ENCODE measurements at regions not wholly inside any gene's neighbourhood (a gene's known extent, or its start where the extent isn't known, plus 50 kb on each side); places are given as distances from the start of the nearest gene placed in this dataset.

- TF ChIP-seq, protein P1, sequence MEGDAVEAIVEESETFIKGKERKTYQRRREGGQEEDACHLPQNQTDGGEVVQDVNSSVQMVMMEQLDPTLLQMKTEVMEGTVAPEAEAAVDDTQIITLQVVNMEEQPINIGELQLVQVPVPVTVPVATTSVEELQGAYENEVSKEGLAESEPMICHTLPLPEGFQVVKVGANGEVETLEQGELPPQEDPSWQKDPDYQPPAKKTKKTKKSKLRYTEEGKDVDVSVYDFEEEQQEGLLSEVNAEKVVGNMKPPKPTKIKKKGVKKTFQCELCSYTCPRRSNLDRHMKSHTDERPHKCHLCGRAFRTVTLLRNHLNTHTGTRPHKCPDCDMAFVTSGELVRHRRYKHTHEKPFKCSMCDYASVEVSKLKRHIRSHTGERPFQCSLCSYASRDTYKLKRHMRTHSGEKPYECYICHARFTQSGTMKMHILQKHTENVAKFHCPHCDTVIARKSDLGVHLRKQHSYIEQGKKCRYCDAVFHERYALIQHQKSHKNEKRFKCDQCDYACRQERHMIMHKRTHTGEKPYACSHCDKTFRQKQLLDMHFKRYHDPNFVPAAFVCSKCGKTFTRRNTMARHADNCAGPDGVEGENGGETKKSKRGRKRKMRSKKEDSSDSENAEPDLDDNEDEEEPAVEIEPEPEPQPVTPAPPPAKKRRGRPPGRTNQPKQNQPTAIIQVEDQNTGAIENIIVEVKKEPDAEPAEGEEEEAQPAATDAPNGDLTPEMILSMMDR (conservative IDR thresholded peaks at IDR 0.05; ENCODE audit: low read length) = no peak
- no peak for TF ChIP-seq EZH2phosphoT487 (IDR thresholded peaks at IDR 0.05; ENCODE audit: borderline replicate concordance, low read depth, low read length)
Measured at GRCh38 chr5:167415779-167416746, 875.4 kb upstream of the WWC1 start.
